IPS-18a (cell line): ENCODE measurements at regions not wholly inside any gene's neighbourhood (a gene's known extent, or its start where the extent isn't known, plus 50 kb on each side); places are given as distances from the start of the nearest gene placed in this dataset.

ENCODE experiments used
- H3K27ac ChIP-seq: one replicate; pipeline ENCODE4 v1.5.1; 2013; ENCODE audit warnings: low read length
- H3K27me3 ChIP-seq: one replicate; pipeline ENCODE4 v1.6.1; 2013; ENCODE audit warnings: mild to moderate bottlenecking, low read length; ENCODE audit not compliant: control insufficient read depth, insufficient read depth
- H3K36me3 ChIP-seq: one replicate; pipeline ENCODE4 v1.6.1; 2013; ENCODE audit warnings: low read depth, low read length; ENCODE audit not compliant: control insufficient read depth
- H3K4me1 ChIP-seq: one replicate; pipeline ENCODE4 v1.6.1; 2013; ENCODE audit warnings: low read depth, low read length; ENCODE audit not compliant: control insufficient read depth
- H3K4me3 ChIP-seq: one replicate; pipeline ENCODE4 v1.5.1; 2013; ENCODE audit warnings: low read length
- H3K9ac ChIP-seq: one replicate; pipeline ENCODE4 v1.6.1; 2013; ENCODE audit warnings: mild to moderate bottlenecking, low read length, moderate library complexity
- H3K9me3 ChIP-seq: one replicate; pipeline ENCODE4 v1.6.1; 2013; ENCODE audit warnings: low read depth, low read length; ENCODE audit not compliant: control insufficient read depth

DNA sequence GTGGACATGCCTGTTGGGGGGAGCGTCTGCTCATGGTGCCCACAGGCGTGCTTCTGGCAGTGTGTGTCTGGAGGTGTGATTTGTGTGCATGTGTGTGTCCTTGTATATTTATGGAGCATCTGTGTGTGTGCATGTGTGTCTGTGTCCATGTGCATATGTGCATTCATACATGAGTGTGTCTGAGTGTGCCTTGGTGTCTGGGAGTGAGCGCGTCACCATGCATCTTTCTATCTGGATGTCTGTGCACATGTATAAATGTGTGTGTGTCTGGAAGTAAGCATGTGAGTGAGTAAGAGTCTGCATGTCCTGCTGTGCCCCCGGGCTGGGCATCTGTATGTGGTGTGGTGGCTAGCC is 58.1 kb upstream of the PRR23E start:
- no peaks in the 10 kb centered on the region for H3K36me3 ChIP-seq
- peaks cover 17% of the 10 kb centered on the region for H3K4me1 ChIP-seq
- H3K9me3 ChIP-seq = no peaks in the 10 kb centered on the region
- peaks cover 41% of the 10 kb centered on the region for H3K27me3 ChIP-seq
- no peak overlapping the region for H3K9ac ChIP-seq
- H3K4me3 ChIP-seq = peak overlapping the region; percentile 47
- H3K27ac ChIP-seq = no peak overlapping the region

GRCh38 chr3:127135241-127136023 is 57.5 kb upstream of the PRR23E start:
- peak overlapping the region; percentile 47 for H3K4me3 ChIP-seq
- H3K4me1 ChIP-seq = peaks cover 17% of the 10 kb centered on the region
- no peaks in the 10 kb centered on the region for H3K36me3 ChIP-seq
- no peak overlapping the region for H3K9ac ChIP-seq
- no peak overlapping the region for H3K27ac ChIP-seq
- H3K9me3 ChIP-seq = no peaks in the 10 kb centered on the region
- peaks cover 41% of the 10 kb centered on the region for H3K27me3 ChIP-seq

DNA sequence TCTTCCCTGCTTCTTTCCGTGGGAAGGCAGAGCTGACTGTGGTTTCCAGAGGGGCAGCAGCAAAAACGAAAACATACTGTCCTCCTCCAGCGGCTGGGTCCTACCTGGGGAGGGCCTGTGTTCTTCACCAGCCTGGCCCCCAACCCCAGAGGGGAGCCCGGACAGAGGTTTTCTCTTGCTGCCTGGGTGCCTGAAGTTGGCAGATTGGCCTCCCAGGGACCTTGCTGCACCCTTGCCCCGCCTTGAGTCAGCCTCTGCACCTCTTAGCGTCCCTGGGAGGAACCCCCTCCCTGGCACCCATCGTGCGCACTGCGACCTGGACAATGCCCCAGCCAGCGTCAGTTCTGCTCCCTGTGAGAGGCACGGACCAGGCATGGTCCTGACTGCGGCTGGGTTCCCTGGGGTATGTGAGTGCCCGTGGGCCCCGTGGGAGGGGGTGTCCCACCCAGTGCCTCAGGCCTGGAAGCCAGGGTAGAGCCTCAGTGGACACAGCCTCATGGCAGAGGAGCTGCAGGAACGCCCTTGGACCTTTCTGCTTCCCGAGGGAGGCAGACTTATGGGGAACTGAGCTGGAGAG is 56.8 kb upstream of the PRR23E start:
- Histone ChIP-seq H3K9me3 (no peaks in the 10 kb centered on the region), H3K27ac (no peak overlapping the region), H3K9ac (no peak overlapping the region), H3K36me3 (no peaks in the 10 kb centered on the region), H3K4me1 (peaks cover 17% of the 10 kb centered on the region), H3K27me3 (peaks cover 41% of the 10 kb centered on the region), H3K4me3 (no peak overlapping the region)

GRCh38 chr3:127136706-127137105 is 56.2 kb upstream of the PRR23E start:
- Histone ChIP-seq H3K4me3 (no peak overlapping the region), H3K9ac (no peak overlapping the region), H3K9me3 (no peaks in the 10 kb centered on the region), H3K27me3 (peaks cover 41% of the 10 kb centered on the region), H3K36me3 (no peaks in the 10 kb centered on the region), H3K27ac (no peak overlapping the region), H3K4me1 (peaks cover 17% of the 10 kb centered on the region)

DNA sequence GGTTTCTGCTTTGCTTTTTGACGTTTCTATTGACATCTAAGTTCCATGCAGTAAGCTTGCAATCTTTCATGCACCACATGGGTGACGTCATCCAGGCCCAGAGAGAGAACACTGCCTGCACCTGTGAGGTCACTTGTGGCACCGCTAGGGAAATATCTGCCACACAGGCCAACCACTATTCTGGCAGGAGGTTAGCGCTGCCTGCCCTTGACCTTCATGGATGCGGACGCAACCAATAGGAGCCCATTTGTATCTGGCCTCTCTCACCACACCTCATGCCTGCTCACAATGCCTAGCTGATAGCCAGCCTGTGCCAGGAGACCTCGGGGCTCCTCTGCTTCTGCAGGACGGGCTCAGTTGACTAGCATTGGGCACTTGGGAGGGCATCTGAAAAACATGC is 55.8 kb upstream of the PRR23E start:
- Histone ChIP-seq H3K27ac (no peak overlapping the region), H3K36me3 (no peaks in the 10 kb centered on the region), H3K27me3 (peaks cover 41% of the 10 kb centered on the region), H3K4me1 (peaks cover 17% of the 10 kb centered on the region), H3K4me3 (no peak overlapping the region), H3K9me3 (no peaks in the 10 kb centered on the region), H3K9ac (no peak overlapping the region)

DNA sequence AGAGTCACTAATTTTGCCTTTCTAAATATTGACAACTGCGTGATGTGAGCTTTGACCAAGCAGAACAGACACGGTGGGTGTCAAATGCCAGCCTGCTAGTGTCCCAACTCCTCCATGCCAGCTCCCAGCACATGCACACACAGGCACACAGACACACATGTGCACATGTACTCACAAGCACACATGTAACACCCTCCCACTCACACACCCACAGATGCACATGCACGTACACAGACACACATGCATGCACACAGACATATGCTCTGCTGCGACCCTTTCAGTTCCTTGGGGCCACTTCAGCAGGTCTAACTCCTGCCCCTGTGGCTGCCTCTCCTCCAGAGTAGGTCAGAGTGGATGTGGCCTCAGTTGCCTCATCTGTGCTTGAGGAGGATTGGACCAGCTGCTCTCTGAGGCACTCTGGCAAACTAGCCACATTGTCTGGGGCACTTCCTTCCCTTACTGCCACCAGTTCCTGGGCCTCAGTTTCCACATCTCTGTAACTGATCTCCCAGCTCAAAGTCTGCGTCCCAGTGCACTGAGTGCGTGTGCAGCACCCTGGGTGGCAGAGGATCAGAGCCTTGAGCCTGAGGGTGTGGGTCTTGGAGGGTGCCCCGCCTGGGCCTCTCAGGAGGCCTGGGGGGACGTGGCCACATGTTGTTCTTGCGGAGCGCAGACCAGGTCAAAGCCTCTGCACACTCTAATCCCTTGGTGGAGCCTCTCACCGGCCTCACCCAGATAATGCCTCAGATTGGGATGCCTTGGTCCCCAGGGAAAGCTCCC is 55.0 kb upstream of the PRR23E start:
- Histone ChIP-seq H3K4me3 (no peak overlapping the region), H3K36me3 (no peaks in the 10 kb centered on the region), H3K9ac (no peak overlapping the region), H3K27me3 (peaks cover 41% of the 10 kb centered on the region), H3K9me3 (no peaks in the 10 kb centered on the region), H3K27ac (no peak overlapping the region), H3K4me1 (peaks cover 10% of the 10 kb centered on the region)

- no peak overlapping the region for H3K27ac ChIP-seq
- H3K4me1 ChIP-seq = peaks cover 3% of the 10 kb centered on the region
- H3K9me3 ChIP-seq = no peaks in the 10 kb centered on the region
- H3K9ac ChIP-seq = no peak overlapping the region
- H3K4me3 ChIP-seq = no peak overlapping the region
- H3K27me3 ChIP-seq = peaks cover 22% of the 10 kb centered on the region
- H3K36me3 ChIP-seq = no peaks in the 10 kb centered on the region
Measured at GRCh38 chr3:127139601-127140500, 53.1 kb upstream of the PRR23E start.

GRCh38 chr3:127140501-127141460 is 52.1 kb upstream of the PRR23E start:
- H3K9ac ChIP-seq = no peak overlapping the region
- no peaks in the 10 kb centered on the region for H3K9me3 ChIP-seq
- no peak overlapping the region for H3K4me3 ChIP-seq
- H3K27ac ChIP-seq = no peak overlapping the region
- H3K27me3 ChIP-seq = peaks cover 13% of the 10 kb centered on the region
- no peaks in the 10 kb centered on the region for H3K36me3 ChIP-seq
- H3K4me1 ChIP-seq = no peaks in the 10 kb centered on the region

GRCh38 chr3:127141921-127142730 is 50.8 kb upstream of the PRR23E start:
- no peak overlapping the region for H3K4me3 ChIP-seq
- no peaks in the 10 kb centered on the region for H3K36me3 ChIP-seq
- no peaks in the 10 kb centered on the region for H3K9me3 ChIP-seq
- H3K9ac ChIP-seq = no peak overlapping the region
- no peaks in the 10 kb centered on the region for H3K27me3 ChIP-seq
- H3K27ac ChIP-seq = no peak overlapping the region
- no peaks in the 10 kb centered on the region for H3K4me1 ChIP-seq
